ENCODE measurements at regions not wholly inside any gene's neighbourhood (a gene's known extent, or its start where the extent isn't known, plus 50 kb on each side); places are given as distances from the start of the nearest gene placed in this dataset.
A peak's percentile ranks its signal among the peaks of the same experiment; 100 is the strongest.
"Not testable (repeated sequence)": the region's sequence is repeated elsewhere in the genome, so short reads cannot be mapped to it uniquely, and the experiment has no call there.

DNA sequence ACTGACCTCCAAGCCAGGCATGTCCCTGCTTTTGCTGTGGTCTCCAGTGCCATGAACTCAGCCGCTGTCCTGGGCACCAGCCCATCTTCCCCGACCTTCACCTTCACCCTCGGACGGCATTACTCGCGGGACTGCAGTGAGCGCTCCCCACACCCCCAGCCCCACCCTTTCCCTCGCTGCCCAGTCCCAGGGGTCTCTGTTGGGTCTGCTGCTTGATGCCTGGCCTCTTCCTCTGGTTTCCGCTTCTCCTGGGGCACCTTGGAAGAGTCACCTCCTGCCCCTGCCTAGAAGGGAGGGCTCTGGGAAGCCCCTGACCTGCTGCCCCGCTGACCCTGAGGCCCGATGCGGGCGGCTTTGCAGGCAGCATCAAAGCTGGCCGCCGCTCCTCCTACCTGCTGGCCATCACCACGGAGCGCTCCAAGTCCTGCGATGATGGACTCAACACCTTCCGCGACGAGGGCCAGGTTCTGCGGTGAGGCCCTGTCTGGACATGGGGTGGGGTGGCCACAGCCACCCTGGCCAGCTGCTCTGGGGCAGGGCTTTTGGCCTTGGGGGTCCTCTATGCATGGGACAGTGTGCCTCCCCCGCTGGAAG, 102.3 kb downstream of the ZNF267 start:
- not testable (repeated sequence) for DNase-seq (ENCODE audit: low read depth in 2 of 2)

DNA sequence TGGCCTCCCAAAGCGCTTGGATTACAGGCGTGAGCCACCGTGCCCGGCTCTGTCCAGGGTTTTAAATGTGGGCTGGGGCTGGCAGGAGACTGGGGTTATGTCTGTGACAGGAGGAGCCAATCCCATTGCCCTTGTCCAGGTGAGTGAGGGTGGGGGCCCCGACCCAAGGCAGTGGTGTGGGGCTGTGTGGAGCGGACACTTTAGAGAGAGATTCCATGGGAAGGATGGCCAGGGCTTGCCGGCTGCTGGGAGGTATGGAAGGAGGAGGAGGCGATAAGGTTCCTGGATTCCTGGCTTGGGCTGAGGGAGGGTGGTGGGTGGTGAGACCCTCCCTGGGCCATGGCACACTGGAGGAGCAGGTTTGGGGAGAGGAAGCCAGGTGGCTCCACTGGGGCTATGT, 104.9 kb downstream of the ZNF267 start:
- DNase-seq (ENCODE audit: low read depth in 2 of 2), result not testable (repeated sequence)

DNA sequence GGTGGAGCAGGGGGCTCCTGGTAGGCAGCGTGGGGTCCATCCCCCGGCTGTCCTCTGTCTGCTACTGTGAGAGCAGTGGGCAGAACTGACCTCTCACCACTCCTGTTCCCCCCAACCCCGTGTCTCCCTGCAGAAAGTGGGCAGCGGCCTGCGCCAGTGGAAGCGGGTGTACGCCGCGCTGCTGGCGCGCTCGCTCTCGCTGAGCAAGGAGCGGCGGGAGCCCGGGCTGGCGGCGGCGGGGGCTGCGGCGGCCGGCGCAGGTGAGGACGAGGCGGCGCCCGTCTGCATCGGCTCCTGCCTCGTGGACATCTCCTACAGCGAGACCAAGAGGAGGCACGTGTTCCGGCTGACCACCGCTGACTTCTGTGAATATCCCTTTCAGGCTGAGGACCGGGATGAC, 108.1 kb downstream of the ZNF267 start:
- DNase-seq (ENCODE audit: low read depth in 2 of 2), result not testable (repeated sequence)

DNA sequence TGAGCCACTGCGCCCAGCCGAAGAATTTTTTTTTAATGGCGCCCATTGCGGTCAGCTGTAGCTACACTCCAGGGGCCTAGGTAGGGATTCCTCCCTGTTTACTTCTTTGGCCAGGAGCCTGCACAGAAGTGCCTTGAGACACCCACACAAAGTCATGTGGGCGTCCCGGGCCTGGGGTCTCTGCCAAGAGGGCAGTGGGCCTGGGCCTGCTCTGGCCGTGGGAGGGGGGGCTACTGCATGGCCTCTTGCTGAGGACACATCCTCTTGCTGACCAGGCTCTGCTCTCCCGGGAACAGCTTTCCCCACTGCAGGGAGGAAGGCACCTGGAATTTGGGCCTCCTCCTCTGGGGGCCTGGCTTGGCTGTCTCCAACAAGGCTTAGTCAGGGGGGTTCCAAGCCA, 109.4 kb downstream of the ZNF267 start:
- DNase-seq (ENCODE audit: low read depth in 2 of 2), result not testable (repeated sequence)

DNA sequence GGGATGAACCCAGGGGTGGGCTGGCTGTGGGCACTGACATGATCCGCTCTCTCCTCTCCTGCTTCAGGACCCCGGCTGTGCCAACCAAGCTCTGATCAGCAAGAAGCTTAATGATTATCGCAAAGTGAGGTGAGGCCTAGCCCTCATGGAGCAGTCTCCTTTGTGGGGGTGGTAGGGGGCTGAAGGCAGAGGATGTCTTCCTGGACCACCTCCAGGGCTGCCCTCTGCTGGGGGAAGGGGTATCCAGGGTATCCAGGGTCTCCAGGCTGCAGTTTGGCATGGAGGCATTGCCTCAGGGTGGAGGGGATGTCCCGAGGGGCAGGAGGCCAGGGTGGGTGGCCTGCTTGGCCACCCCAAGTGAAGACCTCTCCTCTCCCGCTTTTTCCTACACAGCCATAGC, 110.1 kb downstream of the ZNF267 start:
- DNase-seq (ENCODE audit: low read depth in 2 of 2), result not testable (repeated sequence)

DNA sequence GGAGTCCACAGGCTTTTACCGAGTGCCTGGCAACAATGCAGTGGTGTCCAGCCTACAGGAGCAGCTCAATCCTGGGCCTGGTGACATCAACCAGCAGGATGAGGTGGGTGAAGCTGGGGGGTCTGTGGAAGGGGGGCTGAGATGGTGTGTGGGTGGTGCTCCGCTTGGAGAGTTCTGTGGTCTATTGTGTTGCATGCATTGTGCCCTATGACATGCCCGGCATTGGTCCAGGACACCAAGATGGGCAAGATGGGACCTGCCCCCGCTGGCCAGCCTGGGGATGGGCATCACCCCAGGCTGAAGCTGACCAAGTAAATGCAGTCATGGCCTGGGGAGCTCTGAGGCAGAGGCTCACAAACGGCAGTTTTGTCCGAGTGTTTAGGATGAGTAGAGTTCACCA, 113.3 kb downstream of the ZNF267 start:
- not testable (repeated sequence) for DNase-seq (ENCODE audit: low read depth in 2 of 2)

DNA sequence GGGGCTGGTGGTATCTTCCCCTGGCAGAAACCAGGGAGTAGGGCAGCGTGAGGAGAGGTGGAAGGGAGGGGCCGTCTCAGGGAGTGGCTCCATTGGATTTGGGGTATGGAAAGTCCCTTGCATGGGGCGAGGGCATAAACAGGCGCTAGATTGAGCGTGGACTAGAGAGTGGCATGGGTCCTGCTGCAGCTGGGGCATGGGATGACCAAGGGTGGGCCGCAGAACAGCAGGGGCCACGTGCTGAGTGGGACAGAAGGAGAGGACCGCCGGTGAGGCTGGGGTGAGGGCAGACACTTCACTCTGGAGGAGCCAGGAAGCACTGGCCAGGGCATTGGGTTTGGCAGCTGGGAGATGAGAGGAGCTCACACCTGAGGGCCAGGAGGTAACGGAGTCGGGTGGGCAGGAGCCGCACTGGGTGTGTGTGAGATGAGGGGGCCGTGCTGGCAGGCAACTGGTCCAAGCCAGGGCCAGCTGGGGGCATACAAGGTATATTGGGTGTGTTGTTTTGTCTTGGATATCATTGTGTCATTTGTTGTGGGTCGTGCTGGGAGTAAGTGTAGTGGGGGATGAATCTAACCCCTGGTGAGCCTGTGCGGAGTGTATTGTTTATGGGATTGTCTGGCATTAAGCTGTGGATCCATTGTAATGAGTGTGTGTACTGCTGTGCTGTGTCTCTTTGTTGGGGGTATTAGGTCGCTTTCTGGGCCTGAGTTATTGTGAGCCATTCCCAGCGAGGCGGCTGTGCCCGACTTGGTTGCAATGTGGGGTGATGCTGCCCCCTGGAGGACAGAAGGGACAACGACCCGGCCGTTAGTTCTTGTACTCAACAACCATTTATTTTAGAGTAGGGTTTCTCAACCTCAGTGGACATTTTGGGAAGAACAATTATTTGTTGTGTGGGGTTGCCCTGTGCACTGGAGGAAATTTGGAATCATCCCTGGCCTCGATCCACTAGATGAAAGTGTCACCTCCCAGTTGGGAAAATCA, 115.3 kb downstream of the ZNF267 start:
- peak; percentile 17 for DNase-seq (ENCODE audit: low read depth in 2 of 2)

DNA sequence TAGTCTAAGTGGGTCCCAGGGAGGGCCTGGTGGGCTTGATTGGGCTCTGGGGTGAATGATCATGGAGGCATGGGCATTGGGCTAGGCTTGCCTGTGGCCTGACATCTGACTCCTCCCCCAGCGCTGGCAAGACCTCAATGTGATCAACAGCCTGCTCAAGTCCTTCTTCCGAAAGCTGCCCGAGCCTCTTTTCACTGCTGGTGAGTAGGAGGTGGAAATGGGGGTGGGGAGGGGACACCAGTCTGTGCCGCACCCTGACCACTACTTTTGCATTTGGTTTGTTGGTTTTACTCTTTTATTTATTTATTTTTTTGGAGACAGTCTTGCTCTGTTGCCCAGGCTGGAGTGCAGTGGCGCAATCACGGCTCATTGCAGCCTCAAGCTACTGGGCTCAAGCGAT, 116.7 kb downstream of the ZNF267 start:
- DNase-seq (ENCODE audit: low read depth in 2 of 2), result not testable (repeated sequence)

DNA sequence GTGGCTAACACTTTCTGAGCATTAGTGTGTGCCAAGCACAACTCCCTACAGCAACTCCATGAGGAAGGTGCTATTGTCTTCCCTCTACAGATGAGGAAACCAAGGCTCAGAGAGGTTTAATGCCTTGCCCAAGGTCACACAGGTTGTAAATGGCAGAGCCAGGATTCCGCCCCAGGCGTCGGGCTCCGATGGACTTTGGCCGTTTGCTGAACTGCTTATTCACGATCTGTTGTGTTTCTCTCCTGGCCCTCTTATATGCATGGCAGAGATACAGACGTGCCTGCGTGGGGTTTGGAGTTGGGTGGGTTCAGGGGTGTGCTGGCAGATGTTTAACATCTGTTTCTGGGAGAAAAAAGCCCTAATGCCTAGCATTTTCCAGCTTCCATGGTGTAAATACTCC, 117.4 kb downstream of the ZNF267 start:
- not testable (repeated sequence) for DNase-seq (ENCODE audit: low read depth in 2 of 2)

DNA sequence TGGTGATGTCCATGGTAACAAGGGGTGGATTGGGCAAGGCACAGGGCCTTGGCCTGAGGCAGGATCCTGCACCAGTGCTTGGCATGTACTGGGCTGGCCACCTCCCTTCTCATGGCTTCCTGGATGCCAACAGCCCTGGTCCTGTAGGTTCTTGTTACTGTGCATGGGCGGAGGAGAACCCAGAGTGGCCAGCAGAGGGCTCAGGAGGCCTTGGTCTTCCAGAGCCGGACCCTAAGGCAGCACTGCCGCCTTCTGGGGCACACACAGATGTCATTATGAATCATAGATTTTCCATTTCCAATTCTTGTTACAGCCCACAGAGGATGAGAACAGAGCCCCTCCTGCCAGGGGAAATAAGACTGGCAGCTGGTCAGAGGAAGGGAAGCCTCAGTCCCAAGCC, 122.7 kb downstream of the ZNF267 start:
- peak in 1 of 2 experiments; percentile 33 for DNase-seq (ENCODE audit: low read depth in 2 of 2)

DNA sequence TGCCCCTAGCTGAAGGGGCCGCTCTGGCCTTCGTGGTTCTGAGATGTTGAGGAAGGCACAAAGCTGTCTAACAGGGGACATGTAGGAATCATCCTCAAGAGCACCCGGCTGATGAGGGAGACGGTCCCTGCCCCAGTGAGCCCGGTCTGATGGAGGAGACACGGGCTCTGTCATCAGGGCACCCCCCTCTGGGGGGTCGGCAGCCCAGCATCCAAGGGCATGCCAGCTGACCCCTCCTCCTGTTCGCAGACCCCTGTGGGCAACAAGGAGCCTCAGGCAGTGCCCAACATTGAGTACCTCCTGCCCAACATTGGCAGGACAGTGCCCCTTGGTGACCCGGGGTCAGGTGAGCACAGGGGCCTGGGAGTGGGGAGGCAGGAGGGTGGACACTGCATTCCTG, 128.9 kb downstream of the ZNF267 start:
- DNase-seq (ENCODE audit: low read depth in 2 of 2), result not testable (repeated sequence)

DNA sequence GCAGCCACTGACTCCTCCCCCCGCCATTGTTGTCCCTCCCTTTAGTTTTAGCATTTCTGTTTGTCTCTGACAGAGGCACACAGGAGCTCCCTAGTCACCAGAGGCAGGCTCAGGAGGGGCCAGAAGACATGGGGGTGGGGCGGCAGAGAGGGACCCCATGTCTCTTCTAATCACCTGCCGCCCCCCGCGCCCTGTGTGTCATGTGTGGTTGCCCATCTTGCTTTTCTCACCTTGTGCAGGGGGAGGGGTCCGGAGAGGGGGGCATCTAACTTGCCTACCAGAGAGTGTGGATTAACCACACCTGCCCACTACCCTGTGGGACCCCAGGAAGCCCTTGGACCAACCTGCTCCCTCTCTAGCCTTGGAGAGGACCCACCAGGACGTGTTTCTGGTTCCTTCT, 130.2 kb downstream of the ZNF267 start:
- not testable (repeated sequence) for DNase-seq (ENCODE audit: low read depth in 2 of 2)

DNA sequence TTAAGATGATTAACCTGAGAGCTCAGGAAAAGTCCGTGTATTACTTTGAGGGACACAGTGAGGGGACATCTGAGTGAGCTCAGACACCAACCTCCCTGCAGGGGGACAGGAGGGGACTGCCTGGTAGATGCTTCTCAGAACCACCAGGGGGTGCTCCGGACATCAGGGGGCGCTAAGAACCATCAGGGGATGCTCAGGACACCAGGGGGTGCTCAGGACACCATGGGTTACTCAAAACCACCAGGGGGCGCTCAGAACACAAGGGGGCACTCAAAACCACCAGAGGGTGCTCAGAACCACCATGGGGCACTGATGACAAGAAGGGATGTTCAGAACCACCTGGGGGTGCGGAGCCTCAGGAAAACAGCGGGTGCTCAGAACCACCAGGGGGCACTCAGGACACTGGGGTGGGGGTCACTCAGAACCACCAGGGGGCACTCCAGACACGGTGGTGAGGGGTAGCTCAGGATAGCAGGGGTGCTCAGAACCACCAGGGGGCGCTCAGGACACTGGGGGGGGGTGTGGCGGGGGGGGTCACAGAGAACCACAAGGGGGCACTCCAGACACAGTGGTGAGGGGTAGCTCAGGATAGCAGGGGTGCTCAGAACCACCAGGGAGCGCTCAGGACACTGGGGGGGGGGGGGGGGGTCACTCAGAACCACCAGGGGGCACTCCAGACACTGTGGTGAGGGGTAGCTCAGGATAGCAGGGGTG, 165.3 kb downstream of the ZNF267 start:
- DNase-seq (ENCODE audit: low read depth in 2 of 2), result not testable (repeated sequence)

DNA sequence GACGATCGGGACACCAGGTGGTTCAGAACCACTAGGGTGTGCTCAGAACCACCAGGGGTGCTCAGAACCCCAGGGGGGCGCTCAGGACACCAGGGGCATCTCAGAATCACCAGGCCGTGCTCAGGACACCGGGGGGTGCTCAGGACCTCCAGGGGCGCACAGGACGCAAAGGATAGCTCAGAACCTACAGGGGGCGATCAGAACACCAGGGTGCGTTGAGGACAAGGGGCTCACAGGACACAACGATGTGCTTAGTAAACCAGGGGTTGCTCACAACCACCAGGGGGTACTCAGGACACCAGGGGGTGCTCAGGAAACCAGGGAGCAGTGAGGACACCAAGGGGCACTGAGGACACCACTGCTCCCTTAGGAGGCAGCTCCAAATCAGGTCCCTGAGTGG, 166.3 kb downstream of the ZNF267 start:
- DNase-seq (ENCODE audit: low read depth in 2 of 2), result not testable (repeated sequence)

DNA sequence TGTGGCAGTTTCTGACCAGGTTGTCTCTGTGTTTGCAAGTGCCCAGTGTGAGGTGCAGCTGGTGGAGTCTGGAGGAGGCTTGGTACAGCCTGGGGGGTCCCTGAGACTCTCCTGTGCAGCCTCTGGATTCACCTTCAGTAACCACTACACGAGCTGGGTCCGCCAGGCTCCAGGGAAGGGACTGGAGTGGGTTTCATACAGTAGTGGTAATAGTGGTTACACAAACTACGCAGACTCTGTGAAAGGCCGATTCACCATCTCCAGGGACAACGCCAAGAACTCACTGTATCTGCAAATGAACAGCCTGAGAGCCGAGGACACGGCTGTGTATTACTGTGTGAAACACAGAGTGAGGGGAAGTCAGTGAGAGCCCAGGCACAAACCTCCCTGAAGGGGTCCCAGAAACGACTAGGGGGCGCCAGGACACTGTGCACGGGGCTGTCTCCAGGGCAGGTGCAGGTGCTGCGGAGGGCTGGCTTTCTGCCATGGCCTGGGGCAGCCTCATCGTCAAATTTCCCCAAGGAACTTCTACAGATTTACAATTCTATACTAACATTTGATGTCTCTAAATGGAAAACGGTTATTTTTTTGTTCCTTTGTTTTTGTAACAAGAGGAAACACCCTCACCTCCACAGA, 187.0 kb upstream of the TP53TG3D start:
- peak in 1 of 2 experiments; percentile 22 for DNase-seq (ENCODE audit: low read depth in 2 of 2)

DNA sequence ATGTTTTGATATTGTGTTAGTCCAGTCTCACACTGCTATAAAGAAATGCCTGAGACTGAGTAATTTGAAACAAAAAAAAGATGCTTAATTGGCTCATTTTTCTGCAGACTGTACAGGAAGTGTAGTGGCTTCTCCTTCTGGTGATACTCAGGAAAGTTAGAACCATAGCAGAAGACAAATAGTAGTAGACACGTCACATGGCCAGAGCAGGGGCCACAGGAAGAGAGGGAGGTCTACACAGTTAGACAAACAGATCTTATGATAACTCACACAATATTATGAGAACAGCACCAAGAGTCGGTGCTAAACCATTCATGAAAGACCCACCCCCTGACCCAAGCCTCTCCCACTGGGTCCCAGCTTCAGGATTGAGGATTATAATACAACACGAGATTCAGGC, 181.5 kb upstream of the TP53TG3D start:
- DNase-seq (ENCODE audit: low read depth in 2 of 2), result not testable (repeated sequence)

DNA sequence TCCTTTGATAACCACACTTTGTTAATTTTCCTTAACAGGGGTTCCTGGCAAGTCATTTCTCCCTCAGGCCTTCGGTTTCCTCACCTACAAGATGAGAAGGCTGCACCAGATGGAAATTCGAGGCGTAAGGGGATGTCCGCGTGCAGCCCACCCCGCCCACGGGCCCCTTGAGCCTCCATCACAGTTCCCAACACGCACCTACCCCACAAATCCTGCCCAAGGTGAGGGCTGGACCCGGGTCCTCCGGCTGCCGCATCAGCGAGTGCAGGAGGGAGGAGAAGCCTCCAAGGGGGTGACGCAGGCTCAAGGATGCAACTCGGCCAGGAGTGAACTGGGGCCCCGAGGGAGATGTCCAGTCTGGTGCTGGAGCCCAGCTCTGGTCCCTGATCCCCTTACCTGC, 169.2 kb upstream of the TP53TG3D start:
- not testable (repeated sequence) for DNase-seq (ENCODE audit: low read depth in 2 of 2)

DNA sequence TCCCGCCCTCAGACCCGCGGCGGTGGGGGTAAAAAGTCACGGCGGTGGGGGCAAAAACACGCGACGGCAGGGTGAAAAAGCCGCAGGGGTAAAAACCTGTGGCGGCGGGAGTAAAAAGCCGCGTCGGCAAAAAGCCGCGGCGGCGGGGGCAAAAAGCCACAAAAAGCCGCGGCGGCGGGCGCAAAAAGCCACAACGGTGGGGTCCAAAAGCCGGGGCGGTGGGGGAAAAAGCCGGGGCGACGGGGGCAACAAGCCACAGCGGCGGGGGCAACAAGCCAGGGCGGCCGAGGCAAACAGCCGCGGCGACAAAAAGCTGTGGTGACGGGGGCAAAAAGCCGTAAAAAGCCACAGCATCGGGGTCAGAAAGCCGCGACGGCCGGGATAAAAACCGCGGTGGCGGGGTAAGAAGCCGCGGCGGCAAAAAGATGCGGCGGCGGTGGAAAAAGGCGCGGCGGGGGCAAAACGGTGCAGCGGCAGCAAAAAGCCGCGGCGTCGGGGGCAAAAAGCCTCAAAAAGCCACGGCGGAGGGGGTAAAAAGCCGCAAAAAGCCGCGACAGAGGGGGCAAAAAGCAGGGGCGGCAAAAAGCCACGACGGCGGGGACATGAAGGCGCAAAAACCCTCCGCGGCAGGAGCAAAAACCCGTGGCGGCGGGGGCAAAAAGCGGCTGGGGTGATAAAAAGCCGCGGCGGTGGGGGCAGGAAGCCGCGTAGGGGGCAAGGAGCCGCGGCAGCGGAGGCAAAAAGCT, 168.3 kb upstream of the TP53TG3D start:
- DNase-seq (ENCODE audit: low read depth in 2 of 2), result not testable (repeated sequence)

DNA sequence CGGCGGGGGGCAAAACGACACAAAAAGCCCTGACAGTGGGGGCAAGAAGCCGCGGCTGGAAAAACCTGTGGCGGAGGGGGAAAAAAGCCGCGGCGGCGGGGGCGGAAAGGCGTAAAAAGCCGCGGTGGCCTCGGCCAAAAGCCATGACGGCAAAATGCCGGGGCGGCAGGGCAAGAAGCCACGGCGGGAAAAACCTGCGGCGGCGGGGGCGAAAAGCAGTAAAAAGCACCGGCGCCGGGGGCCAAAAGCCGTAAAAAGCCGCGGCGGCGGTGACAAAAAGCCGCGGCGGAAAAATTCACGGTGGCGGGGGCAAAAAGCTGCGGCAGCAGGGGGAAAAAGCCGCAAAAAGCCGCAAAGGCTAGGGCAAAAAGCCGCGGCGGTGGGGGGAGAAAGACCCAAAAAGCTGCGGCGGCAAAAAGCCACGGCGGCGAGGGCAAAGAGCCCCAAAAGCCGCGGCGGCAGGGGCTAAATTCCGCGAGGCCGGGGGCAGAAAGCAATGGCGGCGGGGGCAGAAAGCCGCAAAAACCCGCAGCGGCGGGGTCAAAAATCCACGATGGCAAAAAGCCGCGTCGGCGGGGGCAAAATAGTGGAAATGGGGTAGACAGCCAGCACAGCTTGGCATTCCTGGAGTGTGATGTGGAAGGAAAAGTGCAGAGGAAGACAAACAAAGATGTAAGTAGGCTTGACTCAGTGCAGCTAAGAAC, 167.5 kb upstream of the TP53TG3D start:
- peak; percentile 31 to 60 for DNase-seq (ENCODE audit: low read depth in 2 of 2)

DNA sequence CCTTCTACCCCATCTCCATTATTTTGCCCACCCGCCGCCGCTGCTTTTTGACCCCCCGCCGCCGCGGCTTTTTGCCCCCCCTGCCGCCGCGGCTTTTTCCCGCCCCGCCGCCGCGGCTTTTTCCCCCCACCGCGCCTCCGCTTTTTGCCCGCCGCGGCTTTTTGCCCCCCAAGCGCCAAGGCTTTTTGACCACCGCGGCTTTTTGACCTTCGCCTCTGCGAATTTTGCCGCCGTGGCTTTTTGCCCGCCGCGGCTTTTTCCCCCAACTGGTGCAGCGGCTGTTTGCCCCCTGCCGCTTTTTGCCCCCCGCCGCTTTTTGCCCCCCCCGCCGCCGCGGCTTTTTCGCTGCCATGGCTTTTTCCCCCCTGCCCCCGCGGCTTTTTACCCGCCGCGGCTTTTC, 137.5 kb upstream of the TP53TG3D start:
- not testable (repeated sequence) for DNase-seq (ENCODE audit: low read depth in 2 of 2)

Data from stimulated activated CD4-positive, alpha-beta T cell treated with anti-CD3 and anti-CD28 coated beads, Interleukin-12 subunit alpha, Interleukin-12 subunit beta, amount 100 ng/mL, for 24 hours (primary cell).